Activated CD8-positive, alpha-beta T cell treated with anti-CD3 and anti-CD28 coated beads, Interleukin-2, amount 10 ng/mL, durations not matched to agents 7 days and 5 days (primary cell): ENCODE measurements at regions not wholly inside any gene's neighbourhood (a gene's known extent, or its start where the extent isn't known, plus 50 kb on each side); places are given as distances from the start of the nearest gene placed in this dataset.

Experiments used
- ATAC-seq: fragments of 150-1000 bp; cut with Tn5 transposase; one replicate; pipeline ENCODE4 v1.10.0; 2021; ENCODE audit warnings: moderate library complexity
- CTCF ChIA-PET: fragments of 350-600 bp; sonication (Branson Sonifier 250); formaldehyde crosslinking; loops from one replicate; lab custom pipeline; 2021; ENCODE audit warnings: antibody characterized with exemption; lab: Charles Lee
- POLR2A ChIA-PET: fragments of 350-600 bp; sonication (Branson Sonifier 250); formaldehyde crosslinking; loops from one replicate; lab custom pipeline; 2021; ENCODE audit warnings: antibody characterized with exemption; lab: Charles Lee
- DNase-seq: peaks from one replicate; pipeline ENCODE4 v3.0.0-alpha.2; 2020
- H3K27ac Mint-ChIP-seq: one replicate; pipeline ENCODE4 v1.8.0; 2021; ENCODE audit warnings: mild to moderate bottlenecking, mixed read lengths
- H3K27me3 Mint-ChIP-seq: one replicate; pipeline ENCODE4 v1.8.0; 2021; ENCODE audit warnings: low read depth, mixed read lengths
- H3K36me3 Mint-ChIP-seq: one replicate; pipeline ENCODE4 v1.8.0; 2021; ENCODE audit warnings: low read depth, mixed read lengths
- H3K4me1 Mint-ChIP-seq: one replicate; pipeline ENCODE4 v1.8.0; 2021; ENCODE audit warnings: low read depth, mixed read lengths
- H3K4me3 Mint-ChIP-seq: one replicate; pipeline ENCODE4 v1.8.0; 2021; ENCODE audit warnings: mild to moderate bottlenecking, mixed read lengths
- H3K9me3 Mint-ChIP-seq: one replicate; pipeline ENCODE4 v1.8.0; 2022; ENCODE audit warnings: mixed read lengths; ENCODE audit not compliant: insufficient read depth

DNA sequence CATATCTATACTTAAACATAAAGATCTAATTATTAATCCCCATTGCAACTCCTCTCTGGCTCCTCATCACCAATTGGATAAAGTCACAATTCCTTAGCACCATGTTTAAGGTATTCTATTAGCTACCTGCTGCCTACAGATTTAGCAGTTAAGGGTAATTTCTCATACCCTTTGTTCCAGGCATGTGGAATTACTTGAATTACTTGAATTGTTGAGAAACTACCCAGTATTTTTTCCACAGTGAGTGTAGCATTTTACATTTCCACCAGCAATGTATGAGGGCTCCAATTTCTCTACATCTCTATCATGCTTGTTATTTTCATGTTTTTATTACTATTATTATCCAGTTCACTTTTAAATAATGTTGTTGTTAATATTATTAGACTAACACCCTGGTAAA lies 86.4 kb downstream of the P2RY1 start:
- H3K36me3 Mint-ChIP-seq: no peaks in the 10 kb centered on the region
- DNase-seq (no peak), ATAC-seq (no peak)
- H3K4me3 Mint-ChIP-seq: no peak overlapping the region
- no peaks in the 10 kb centered on the region for H3K27me3 Mint-ChIP-seq
- ChIA-PET POLR2A (no interaction called here), CTCF (no interaction called here)
- no peak overlapping the region for H3K27ac Mint-ChIP-seq
- H3K4me1 Mint-ChIP-seq: no peaks in the 10 kb centered on the region
- H3K9me3 Mint-ChIP-seq: no peaks in the 10 kb centered on the region

DNA sequence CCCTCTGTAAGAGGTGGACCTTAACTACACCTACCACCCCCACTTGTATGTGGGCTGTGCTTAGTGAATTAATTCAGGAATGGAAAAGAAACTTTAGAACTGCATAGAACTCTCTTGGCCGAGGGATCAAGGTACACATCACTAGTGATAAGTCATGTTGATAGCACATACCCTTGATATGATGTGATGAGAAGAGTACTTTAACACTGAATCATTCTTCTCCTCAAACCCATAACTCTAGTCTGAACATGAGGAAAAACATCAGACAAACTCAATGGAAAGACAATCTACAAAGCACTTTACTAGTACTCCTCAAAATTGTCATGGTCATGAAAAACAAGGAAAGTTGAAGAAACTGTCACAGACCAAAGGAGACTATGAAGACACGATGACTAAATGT lies 87.6 kb downstream of the P2RY1 start:
- Mint-ChIP-seq H3K4me3 (no peak overlapping the region), H3K9me3 (no peaks in the 10 kb centered on the region), H3K36me3 (no peaks in the 10 kb centered on the region), H3K27ac (no peak overlapping the region), H3K4me1 (no peaks in the 10 kb centered on the region), H3K27me3 (no peaks in the 10 kb centered on the region)
- DNase-seq: no peak
- ChIA-PET POLR2A (no interaction called here), CTCF (no interaction called here)
- no peak for ATAC-seq

DNA sequence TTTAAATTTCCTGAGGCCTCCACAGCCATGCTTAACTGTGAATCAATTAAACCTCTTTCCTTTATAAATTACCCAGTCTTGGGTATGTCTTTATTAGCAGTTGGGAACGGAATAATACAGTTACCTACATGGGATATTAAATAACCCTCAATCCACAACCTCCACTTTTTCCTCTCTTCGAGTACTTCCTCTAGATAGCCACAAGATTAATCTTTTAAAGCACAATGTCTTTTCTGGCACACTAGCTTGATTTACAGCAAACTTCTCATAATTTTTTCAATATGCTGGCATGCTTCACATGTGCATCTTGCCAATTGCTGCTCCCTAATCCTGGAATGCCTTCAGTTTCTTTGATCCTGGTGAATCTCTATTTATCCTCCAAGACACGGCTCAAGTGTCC lies 92.2 kb downstream of the P2RY1 start:
- Mint-ChIP-seq H3K27me3 (peaks cover 2% of the 10 kb centered on the region), H3K4me3 (no peak overlapping the region), H3K36me3 (no peaks in the 10 kb centered on the region), H3K27ac (no peak overlapping the region), H3K4me1 (no peaks in the 10 kb centered on the region), H3K9me3 (no peaks in the 10 kb centered on the region)
- DNase-seq (no peak), ATAC-seq (no peak)
- CTCF ChIA-PET: no interaction called here
- POLR2A ChIA-PET: no interaction called here

DNA sequence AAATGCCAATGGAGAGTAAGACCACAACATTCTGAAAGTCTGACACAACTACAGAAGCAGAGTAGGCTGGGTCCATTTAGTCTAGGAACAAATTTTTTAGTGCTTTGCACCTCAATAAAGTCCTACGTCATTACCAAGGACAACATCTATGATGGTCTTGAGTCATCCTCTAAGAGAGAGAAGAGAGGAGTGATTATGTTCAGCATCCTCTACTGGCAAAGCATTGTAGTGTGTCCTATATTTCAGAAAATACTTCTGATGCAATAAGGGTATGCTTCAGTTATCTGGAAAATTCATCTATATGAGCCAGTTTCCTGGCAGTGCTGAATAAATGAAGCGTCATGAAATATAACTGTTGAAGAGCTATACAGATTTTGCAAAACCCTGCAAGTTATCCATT lies 95.6 kb downstream of the P2RY1 start:
- H3K27me3 Mint-ChIP-seq: peaks cover 2% of the 10 kb centered on the region
- no peak overlapping the region for H3K4me3 Mint-ChIP-seq
- H3K27ac Mint-ChIP-seq: no peak overlapping the region
- ChIA-PET CTCF (no interaction called here), POLR2A (no interaction called here)
- H3K4me1 Mint-ChIP-seq: no peaks in the 10 kb centered on the region
- H3K36me3 Mint-ChIP-seq: no peaks in the 10 kb centered on the region
- DNase-seq: no peak
- no peak for ATAC-seq
- no peaks in the 10 kb centered on the region for H3K9me3 Mint-ChIP-seq

DNA sequence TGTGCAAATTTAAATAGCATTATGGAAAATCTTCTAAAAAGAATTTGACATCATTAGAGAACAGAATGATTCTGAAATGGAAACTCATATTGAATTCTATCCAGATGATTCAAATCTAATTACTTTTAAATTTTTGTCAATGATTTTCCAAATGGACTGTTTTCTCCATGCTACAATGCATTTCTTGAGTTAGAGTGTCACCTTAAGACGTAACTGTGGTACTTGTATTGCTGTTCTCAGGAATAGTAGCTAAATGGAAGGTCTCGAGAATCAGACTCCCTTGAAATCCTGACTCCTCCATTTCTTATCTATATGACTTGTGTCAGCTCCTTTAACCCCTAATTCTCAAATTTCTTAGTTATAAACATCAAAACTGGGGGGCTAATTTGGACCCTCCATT lies 102.3 kb downstream of the P2RY1 start:
- Mint-ChIP-seq H3K4me1 (no peaks in the 10 kb centered on the region), H3K4me3 (no peak overlapping the region), H3K9me3 (no peaks in the 10 kb centered on the region), H3K27me3 (peaks cover 4% of the 10 kb centered on the region), H3K36me3 (no peaks in the 10 kb centered on the region), H3K27ac (no peak overlapping the region)
- CTCF ChIA-PET: no interaction called here
- DNase-seq (no peak), ATAC-seq (no peak)
- POLR2A ChIA-PET: no interaction called here

DNA sequence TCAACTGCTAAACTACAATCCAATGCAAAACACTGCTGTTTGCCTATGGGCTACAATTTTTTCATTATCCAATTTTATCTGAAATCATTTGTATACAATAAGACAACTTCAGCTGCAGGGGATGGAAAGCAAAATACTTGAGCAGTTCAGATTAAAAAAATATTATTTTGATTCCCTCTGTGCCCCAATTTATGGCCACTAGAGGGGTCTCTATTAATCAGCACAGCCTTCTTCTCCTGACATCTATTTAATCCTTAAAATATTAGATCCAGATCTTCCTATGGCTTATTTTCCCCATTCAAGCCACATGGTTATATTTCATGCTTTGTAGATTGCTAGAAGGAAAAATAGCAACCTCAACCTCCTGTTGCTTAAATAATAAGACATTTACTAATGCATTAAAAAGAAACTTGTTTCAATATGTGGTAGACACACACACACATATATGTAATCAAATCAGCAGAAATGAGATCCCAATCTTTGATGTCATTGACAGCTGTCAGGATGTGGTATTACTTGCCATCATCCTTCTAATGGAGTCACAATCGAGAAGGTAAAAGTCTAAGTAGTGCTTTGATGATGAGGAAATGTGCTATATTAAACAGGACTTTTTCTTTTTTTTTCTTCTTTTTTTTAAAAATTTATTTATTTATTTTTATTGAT lies 104.2 kb downstream of the P2RY1 start:
- ChIA-PET CTCF (no interaction called here), POLR2A (no interaction called here)
- Mint-ChIP-seq H3K27ac (no peak overlapping the region), H3K27me3 (peaks cover 4% of the 10 kb centered on the region), H3K9me3 (no peaks in the 10 kb centered on the region), H3K36me3 (no peaks in the 10 kb centered on the region), H3K4me3 (no peak overlapping the region), H3K4me1 (no peaks in the 10 kb centered on the region)
- DNase-seq: no peak
- ATAC-seq: no peak

DNA sequence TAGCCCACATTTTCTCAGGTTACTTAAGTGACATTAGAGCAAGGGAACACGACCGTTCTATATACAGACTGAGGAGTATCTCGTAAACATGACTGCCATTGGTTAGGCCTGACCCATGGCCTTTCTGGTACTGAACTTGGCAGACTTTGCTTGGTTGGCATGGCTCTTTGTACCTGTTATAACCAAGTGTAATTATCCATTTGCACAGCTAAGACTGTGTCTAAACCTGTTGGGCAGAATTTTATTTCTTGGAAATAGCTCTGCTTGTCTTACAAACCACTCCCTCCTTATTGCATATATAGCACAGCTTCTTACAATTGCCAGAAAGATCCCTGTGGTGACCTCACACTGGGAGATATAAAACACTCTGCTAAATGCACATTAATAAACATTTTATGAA lies 106.9 kb downstream of the P2RY1 start:
- Mint-ChIP-seq H3K4me3 (no peak overlapping the region), H3K36me3 (no peaks in the 10 kb centered on the region), H3K27me3 (no peaks in the 10 kb centered on the region), H3K9me3 (no peaks in the 10 kb centered on the region), H3K4me1 (no peaks in the 10 kb centered on the region), H3K27ac (no peak overlapping the region)
- ChIA-PET CTCF (no interaction called here), POLR2A (no interaction called here)
- no peak for ATAC-seq
- no peak for DNase-seq

DNA sequence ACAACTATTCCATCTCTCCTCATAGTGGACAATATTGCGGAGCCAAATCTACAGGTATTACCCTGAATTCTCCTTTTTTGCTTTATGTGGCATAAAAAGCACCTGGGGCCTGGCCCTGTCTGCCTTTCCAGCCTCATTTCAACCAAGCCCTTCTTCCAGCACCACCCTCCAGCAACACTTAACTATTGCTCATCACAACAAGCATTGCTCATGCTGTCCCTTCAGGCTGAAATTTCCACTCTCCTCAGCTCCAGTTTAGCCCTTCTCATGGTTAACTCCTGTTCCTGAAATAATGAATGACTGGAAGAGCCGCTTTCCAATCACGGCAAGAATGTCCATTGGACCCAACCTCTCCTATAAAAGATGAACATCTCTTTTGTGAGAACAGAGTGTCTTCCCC lies 107.4 kb downstream of the P2RY1 start:
- no peak overlapping the region for H3K27ac Mint-ChIP-seq
- ATAC-seq (no peak), DNase-seq (no peak)
- POLR2A ChIA-PET: no interaction called here
- H3K9me3 Mint-ChIP-seq: no peaks in the 10 kb centered on the region
- H3K27me3 Mint-ChIP-seq: no peaks in the 10 kb centered on the region
- CTCF ChIA-PET: no interaction called here
- no peak overlapping the region for H3K4me3 Mint-ChIP-seq
- no peaks in the 10 kb centered on the region for H3K4me1 Mint-ChIP-seq
- H3K36me3 Mint-ChIP-seq: no peaks in the 10 kb centered on the region

DNA sequence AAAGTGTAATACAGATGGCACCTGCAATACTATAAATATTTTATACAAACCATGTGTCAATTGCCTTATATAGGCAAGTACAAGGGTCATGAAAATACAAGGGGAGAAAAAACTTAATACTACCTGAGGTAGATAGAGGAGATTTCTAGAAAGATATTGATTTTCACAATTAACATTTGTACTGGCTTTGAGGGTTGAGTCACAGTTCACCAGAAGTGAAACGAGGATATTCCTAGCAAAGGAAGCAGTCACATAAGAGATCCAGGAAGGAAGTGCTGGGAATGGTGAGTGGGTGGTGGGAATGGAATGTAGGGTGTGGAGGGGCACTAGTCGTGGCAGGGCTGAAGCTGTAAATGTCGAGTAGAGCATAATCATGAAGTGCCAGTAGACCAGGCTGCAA lies 108.7 kb downstream of the P2RY1 start:
- no peak overlapping the region for H3K4me3 Mint-ChIP-seq
- H3K9me3 Mint-ChIP-seq: no peaks in the 10 kb centered on the region
- peaks cover 2% of the 10 kb centered on the region for H3K27me3 Mint-ChIP-seq
- ChIA-PET CTCF (no interaction called here), POLR2A (no interaction called here)
- H3K4me1 Mint-ChIP-seq: no peaks in the 10 kb centered on the region
- ATAC-seq (no peak), DNase-seq (no peak)
- no peak overlapping the region for H3K27ac Mint-ChIP-seq
- no peaks in the 10 kb centered on the region for H3K36me3 Mint-ChIP-seq

DNA sequence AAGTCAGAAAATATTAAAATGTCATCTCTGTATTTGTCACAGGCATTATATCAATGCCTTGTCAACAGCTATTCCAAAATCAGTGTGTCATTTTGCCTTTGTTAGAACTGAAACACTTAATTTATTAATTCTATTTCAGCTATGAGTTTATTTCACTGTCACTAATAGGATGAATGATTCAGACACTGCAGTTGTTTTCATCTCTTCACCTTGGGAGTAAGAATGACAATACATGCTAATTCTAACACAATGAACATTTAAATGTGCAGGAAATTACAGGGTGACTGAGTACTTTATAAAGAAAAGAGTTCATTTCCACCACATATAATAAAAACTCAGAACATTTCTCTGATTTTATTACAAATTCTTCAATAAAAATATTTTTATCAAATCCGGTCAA lies 109.7 kb downstream of the P2RY1 start:
- ChIA-PET POLR2A (no interaction called here), CTCF (no interaction called here)
- H3K27me3 Mint-ChIP-seq: peaks cover 2% of the 10 kb centered on the region
- no peak overlapping the region for H3K4me3 Mint-ChIP-seq
- no peak overlapping the region for H3K27ac Mint-ChIP-seq
- ATAC-seq (no peak), DNase-seq (no peak)
- no peaks in the 10 kb centered on the region for H3K4me1 Mint-ChIP-seq
- no peaks in the 10 kb centered on the region for H3K36me3 Mint-ChIP-seq
- H3K9me3 Mint-ChIP-seq: no peaks in the 10 kb centered on the region

DNA sequence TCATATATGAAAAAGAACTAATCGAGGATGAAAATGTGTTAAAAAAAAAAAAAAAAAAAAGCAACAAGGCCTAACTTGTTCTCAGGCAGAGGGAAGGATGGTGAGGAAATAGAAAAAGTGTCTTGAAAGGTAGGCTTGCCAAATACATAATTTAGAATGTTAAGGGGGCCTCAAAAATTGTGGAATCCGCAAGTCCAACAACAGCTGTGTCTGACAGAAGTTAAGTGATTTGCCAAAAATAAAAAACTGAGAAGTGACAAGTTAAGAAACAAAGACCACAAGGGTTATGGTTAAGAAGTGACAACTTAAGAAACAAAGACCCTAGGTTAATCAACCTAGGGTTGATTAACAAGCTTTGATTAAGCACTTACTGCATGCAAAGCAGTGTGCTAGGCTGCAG lies 110.6 kb downstream of the P2RY1 start:
- ChIA-PET CTCF (no interaction called here), POLR2A (no interaction called here)
- no peak for ATAC-seq
- no peaks in the 10 kb centered on the region for H3K36me3 Mint-ChIP-seq
- no peak for DNase-seq
- peaks cover 2% of the 10 kb centered on the region for H3K27me3 Mint-ChIP-seq
- H3K9me3 Mint-ChIP-seq: no peaks in the 10 kb centered on the region
- H3K27ac Mint-ChIP-seq: no peak overlapping the region
- H3K4me3 Mint-ChIP-seq: no peak overlapping the region
- H3K4me1 Mint-ChIP-seq: no peaks in the 10 kb centered on the region

DNA sequence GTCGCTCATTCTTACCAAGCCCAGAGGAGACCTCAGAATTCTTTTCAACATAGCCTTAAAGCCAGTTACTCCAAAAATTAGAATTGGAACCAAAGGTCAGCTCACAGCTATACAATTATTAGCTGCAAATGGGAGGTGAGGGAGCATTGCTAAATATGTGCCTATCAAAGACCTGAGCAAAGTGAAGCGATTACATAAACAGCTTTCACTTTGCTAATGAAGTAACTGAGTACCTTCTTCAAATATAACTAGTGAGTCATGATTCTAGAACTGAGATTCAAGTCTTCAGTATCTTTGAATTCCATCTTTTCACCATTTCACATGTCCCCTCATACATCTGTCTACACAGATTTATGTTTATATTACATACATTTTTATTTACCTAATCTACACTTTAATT lies 122.6 kb downstream of the P2RY1 start:
- ATAC-seq: no peak
- ChIA-PET CTCF (no interaction called here), POLR2A (no interaction called here)
- no peaks in the 10 kb centered on the region for H3K36me3 Mint-ChIP-seq
- no peaks in the 10 kb centered on the region for H3K9me3 Mint-ChIP-seq
- no peaks in the 10 kb centered on the region for H3K27me3 Mint-ChIP-seq
- H3K27ac Mint-ChIP-seq: no peak overlapping the region
- DNase-seq: no peak
- H3K4me1 Mint-ChIP-seq: no peaks in the 10 kb centered on the region
- H3K4me3 Mint-ChIP-seq: no peak overlapping the region

DNA sequence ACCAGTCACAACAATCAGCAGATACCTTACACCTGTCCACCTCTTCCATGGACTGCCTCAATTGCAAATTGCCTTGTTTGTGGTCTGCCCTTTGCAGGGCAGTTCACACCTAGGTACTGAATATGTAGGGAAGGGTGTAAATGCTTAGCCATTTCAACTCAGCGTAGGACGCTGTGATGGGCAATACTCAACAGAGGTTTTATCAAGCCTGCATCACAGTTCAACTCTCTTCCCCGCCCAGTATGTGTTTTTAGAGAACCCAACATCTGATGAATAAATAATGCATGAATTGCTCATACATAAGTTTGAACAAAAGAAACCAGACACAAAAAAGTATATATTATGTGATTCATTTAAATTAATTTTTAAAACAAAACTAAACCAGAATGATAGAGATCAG lies 124.4 kb downstream of the P2RY1 start:
- ATAC-seq (no peak), DNase-seq (no peak)
- CTCF ChIA-PET: no interaction called here
- no peak overlapping the region for H3K4me3 Mint-ChIP-seq
- no peak overlapping the region for H3K27ac Mint-ChIP-seq
- H3K36me3 Mint-ChIP-seq: no peaks in the 10 kb centered on the region
- no peaks in the 10 kb centered on the region for H3K4me1 Mint-ChIP-seq
- POLR2A ChIA-PET: no interaction called here
- no peaks in the 10 kb centered on the region for H3K9me3 Mint-ChIP-seq
- no peaks in the 10 kb centered on the region for H3K27me3 Mint-ChIP-seq
